DOHH2 (cell line): ENCODE measurements at regions not wholly inside any gene's neighbourhood (a gene's known extent, or its start where the extent isn't known, plus 50 kb on each side); places are given as distances from the start of the nearest gene placed in this dataset.

Experiments
- H3F3A ChIP-seq: fragments of 200-600 bp; sonication (generic), shearing (Covaris generic); 2 replicates; pipeline ENCODE4 v1.6.0; 2016; ENCODE audit warnings: antibody characterized with exemption, mild to moderate bottlenecking; ENCODE audit not compliant: control insufficient read depth, insufficient read depth
- H3K27ac ChIP-seq: fragments of 200-600 bp; sonication (generic); 2 replicates; pipeline ENCODE4 v1.5.1; 2014; ENCODE audit warnings: low read depth, mild to moderate bottlenecking, low read length, moderate library complexity
- H3K27me3 ChIP-seq: fragments of 200-600 bp; sonication (generic); 2 replicates; pipeline ENCODE4 v1.6.1; 2014; ENCODE audit warnings: mild to moderate bottlenecking, low read length, mixed read lengths; ENCODE audit not compliant: control insufficient read depth
- H3K36me3 ChIP-seq: fragments of 200-600 bp; sonication (generic); 2 replicates; pipeline ENCODE4 v1.6.1; 2014; ENCODE audit warnings: mild to moderate bottlenecking, low read length, moderate library complexity, mixed read lengths; ENCODE audit not compliant: control insufficient read depth
- H3K4me1 ChIP-seq: fragments of 200-600 bp; sonication (generic); 2 replicates; pipeline ENCODE4 v1.6.1; 2014; ENCODE audit warnings: mild to moderate bottlenecking, low read length, mixed read lengths; ENCODE audit not compliant: control insufficient read depth
- H3K4me2 ChIP-seq: fragments of 200-600 bp; sonication (generic); 2 replicates; pipeline ENCODE4 v1.6.0; 2014; ENCODE audit warnings: mild to moderate bottlenecking, low read length, moderate library complexity
- H3K4me3 ChIP-seq: fragments of 200-600 bp; sonication (generic); 2 replicates; pipeline ENCODE4 v1.5.1; 2014; ENCODE audit warnings: mild to moderate bottlenecking, low read length, mixed read lengths
- H3K79me2 ChIP-seq: fragments of 200-600 bp; sonication (generic); 2 replicates; pipeline ENCODE4 v1.6.1; 2014; ENCODE audit warnings: mild to moderate bottlenecking, low read length, mixed read lengths; ENCODE audit not compliant: control insufficient read depth
- H3K9me2 ChIP-seq: fragments of 200-600 bp; sonication (generic); replicated peaks from 2 replicates; pipeline ENCODE4 v1.6.1; 2014; ENCODE audit warnings: mild to moderate bottlenecking, low read length, mixed read lengths; ENCODE audit not compliant: control insufficient read depth
- H3K9me3 ChIP-seq: fragments of 200-600 bp; sonication (generic); 2 replicates; pipeline ENCODE4 v1.6.1; 2014; ENCODE audit warnings: antibody characterized with exemption, low read length, mixed read lengths; ENCODE audit not compliant: control insufficient read depth, insufficient read depth
- H4K20me1 ChIP-seq: fragments of 200-600 bp; sonication (generic); 2 replicates; pipeline ENCODE4 v1.6.0; 2014; ENCODE audit warnings: low read depth, mild to moderate bottlenecking, antibody characterized with exemption, low read length, moderate library complexity; ENCODE audit not compliant: control insufficient read depth, insufficient read depth
- CTCF ChIP-seq: fragments of 200-600 bp; sonication (generic); IDR thresholded peaks from one replicate; pipeline ENCODE4 v1.5.1; 2014; ENCODE audit warnings: antibody characterized with exemption, mild to moderate bottlenecking, low read depth, low read length; ENCODE audit not compliant: poor library complexity, severe bottlenecking
- EZH2phosphoT487 ChIP-seq: fragments of 200-600 bp; sonication (generic); IDR thresholded peaks from 2 replicates; pipeline ENCODE4 v1.6.1; 2017; ENCODE audit warnings: borderline replicate concordance, mild to moderate bottlenecking, antibody characterized with exemption, low read length, moderate library complexity, mixed read lengths

- no peaks in the 10 kb centered on the region for H3K4me1 ChIP-seq
- peaks cover 21% of the 10 kb centered on the region for H3K27me3 ChIP-seq
- no peak overlapping the region for H3K4me3 ChIP-seq
- no peak overlapping the region for H3K27ac ChIP-seq
- no peaks in the 10 kb centered on the region for H3K79me2 ChIP-seq
- TF ChIP-seq EZH2phosphoT487, result no peak
- TF ChIP-seq CTCF, result no peak
- H3K4me2 ChIP-seq, result no peak overlapping the region
- H3K9me3 ChIP-seq, result no peaks in the 10 kb centered on the region
- H3K9me2 ChIP-seq, result no peaks in the 10 kb centered on the region
- no peaks in the 10 kb centered on the region for H4K20me1 ChIP-seq
- no peaks in the 10 kb centered on the region for H3F3A ChIP-seq
- no peaks in the 10 kb centered on the region for H3K36me3 ChIP-seq
These were observed 107.0 kb upstream of the SMIM23 start for GRCh38 chr5:171678646-171679045.

GRCh38 chr5:171680485-171680884, 105.1 kb upstream of the SMIM23 start:
- no peaks in the 10 kb centered on the region for H3K36me3 ChIP-seq
- no peaks in the 10 kb centered on the region for H3K9me2 ChIP-seq
- no peaks in the 10 kb centered on the region for H3K4me1 ChIP-seq
- H3F3A ChIP-seq, result no peaks in the 10 kb centered on the region
- no peaks in the 10 kb centered on the region for H3K79me2 ChIP-seq
- no peak overlapping the region for H3K4me3 ChIP-seq
- no peak overlapping the region for H3K27ac ChIP-seq
- H3K4me2 ChIP-seq, result no peak overlapping the region
- TF ChIP-seq EZH2phosphoT487 (no peak), CTCF (no peak)
- H4K20me1 ChIP-seq, result no peaks in the 10 kb centered on the region
- peaks cover 11% of the 10 kb centered on the region for H3K27me3 ChIP-seq
- no peaks in the 10 kb centered on the region for H3K9me3 ChIP-seq

- Histone ChIP-seq H3K9me3 (no peaks in the 10 kb centered on the region), H4K20me1 (no peaks in the 10 kb centered on the region), H3F3A (no peaks in the 10 kb centered on the region), H3K27ac (no peak overlapping the region), H3K36me3 (no peaks in the 10 kb centered on the region), H3K9me2 (no peaks in the 10 kb centered on the region), H3K79me2 (no peaks in the 10 kb centered on the region), H3K27me3 (peaks cover 9% of the 10 kb centered on the region), H3K4me2 (no peak overlapping the region), H3K4me3 (no peak overlapping the region), H3K4me1 (no peaks in the 10 kb centered on the region)
- TF ChIP-seq EZH2phosphoT487 (no peak), CTCF (no peak)
These were observed 104.6 kb upstream of the SMIM23 start for GRCh38 chr5:171681061-171681460.

- H3K79me2 ChIP-seq, result no peaks in the 10 kb centered on the region
- H3K9me2 ChIP-seq, result no peaks in the 10 kb centered on the region
- no peaks in the 10 kb centered on the region for H3F3A ChIP-seq
- H3K27me3 ChIP-seq, result peaks cover 5% of the 10 kb centered on the region
- H3K9me3 ChIP-seq, result no peaks in the 10 kb centered on the region
- H3K36me3 ChIP-seq, result no peaks in the 10 kb centered on the region
- TF ChIP-seq CTCF (no peak), EZH2phosphoT487 (no peak)
- H4K20me1 ChIP-seq, result no peaks in the 10 kb centered on the region
- no peak overlapping the region for H3K4me2 ChIP-seq
- no peak overlapping the region for H3K4me3 ChIP-seq
- no peaks in the 10 kb centered on the region for H3K4me1 ChIP-seq
- no peak overlapping the region for H3K27ac ChIP-seq
These were observed 103.9 kb upstream of the SMIM23 start for GRCh38 chr5:171681677-171682076.
